HG02943 (cell line): ENCODE measurements at regions not wholly inside any gene's neighbourhood (a gene's known extent, or its start where the extent isn't known, plus 50 kb on each side); places are given as distances from the start of the nearest gene placed in this dataset.

Source experiments
- ATAC-seq: cut with Tn5 transposase; IDR thresholded peaks from one replicate; pipeline ENCODE4 v1.9.1; 2021; ENCODE audit warnings: mild to moderate bottlenecking, low read depth, moderate library complexity; ENCODE audit not compliant: unreplicated experiment

DNA sequence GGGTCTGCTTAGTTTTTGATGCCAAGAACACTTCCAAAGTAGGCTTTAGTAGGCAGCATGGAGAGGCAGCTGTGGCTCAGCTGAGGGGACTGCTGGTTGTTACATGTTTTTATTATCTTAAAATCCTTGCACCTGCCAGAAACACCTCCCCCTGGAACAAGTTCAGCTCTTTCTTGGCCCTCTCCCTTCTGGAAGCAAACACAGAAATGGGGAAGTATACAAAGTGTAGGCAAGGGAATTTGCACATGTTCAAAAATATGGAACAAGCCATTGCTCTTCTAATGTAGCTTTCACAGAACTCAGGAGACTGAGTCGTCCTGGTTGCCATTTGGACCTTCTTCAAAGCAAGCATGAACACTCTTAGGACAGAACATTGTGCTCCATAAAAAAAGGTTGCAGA lies 169.1 kb upstream of the SEMA6D start:
- ATAC-seq, result no peak

DNA sequence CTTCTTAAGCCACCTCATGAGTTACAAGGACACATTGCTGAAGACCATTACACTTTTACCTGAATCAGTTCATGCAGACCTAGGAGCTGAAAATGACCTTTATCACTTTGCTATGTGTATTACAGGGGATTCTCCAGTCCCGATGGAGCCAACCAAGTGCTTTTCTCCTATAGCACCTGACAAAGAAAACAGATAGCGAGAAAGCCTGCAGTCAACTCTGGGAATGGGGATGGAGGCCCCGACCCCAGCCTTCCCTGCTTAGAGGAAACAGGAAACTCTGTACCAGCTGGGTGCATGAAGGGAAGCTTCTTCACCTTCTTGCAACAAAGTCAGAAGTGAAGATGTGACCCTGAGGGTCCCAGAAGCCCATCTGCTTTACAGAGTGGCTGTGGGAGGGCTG lies 168.3 kb upstream of the SEMA6D start:
- no peak for ATAC-seq

DNA sequence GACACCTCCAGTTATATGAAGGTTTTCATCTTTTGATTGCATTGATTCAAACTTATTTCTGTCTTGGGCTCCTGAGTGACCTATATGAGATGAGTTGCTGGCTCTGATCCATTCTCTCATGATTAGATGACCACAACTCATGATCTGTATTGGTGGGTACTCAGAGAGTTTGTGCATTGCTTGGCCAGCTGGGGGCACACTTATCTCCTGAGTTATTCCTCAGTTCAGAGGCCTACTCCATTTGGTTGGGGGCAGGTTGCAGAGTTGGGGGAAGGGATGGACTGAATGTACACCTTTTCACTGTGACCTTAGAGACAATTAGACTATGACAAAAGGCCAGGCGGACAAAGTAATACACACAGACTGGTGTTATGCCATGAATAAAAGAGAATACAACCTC lies 166.2 kb upstream of the SEMA6D start:
- no peak for ATAC-seq

DNA sequence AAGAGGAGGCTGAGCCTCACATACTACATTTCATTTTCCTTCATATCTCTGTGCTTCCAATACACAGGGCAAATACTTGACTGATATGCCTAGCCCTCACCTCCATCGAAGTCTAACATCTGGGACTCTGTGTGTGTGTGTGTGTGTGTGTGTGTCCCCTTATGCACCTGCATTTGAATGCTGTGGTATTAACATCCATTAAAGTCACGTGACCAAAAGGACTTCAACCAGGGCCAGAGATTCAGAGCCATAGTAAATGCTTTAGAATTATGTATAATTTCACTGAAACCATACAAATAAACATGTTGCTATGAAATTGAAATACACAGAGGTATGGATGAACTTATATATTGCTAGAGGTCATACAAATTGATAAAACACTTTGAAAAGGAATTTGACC lies 165.8 kb upstream of the SEMA6D start:
- no peak for ATAC-seq

DNA sequence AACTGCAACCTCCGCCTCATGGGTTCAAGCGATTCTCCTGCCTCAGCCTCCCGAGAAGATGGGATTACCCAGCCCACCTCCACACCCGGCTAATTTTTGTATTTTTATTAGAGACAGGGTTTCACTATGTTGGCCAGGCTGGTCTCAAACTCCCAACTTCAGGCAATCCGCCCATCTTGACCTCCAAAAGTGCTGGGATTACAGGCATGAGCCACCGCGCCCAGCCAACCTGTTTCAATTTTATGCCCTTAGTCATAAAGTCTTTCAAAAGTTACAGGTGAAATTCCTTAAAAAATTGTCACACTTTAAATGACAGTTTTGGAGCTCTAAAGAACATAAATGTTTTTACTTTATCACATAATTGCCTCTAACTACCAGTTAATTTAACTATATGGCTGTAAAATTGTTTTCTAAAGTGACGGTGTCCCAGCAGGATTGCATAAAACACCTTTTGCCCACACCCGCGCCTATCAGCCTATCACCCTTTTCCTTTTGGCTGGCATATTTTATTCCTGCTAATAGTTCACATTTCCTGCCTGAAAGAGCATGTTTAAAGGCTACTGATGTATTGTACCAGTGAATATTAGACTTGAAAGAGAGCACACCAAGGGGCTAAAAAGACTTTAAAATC lies 164.2 kb upstream of the SEMA6D start:
- no peak for ATAC-seq

DNA sequence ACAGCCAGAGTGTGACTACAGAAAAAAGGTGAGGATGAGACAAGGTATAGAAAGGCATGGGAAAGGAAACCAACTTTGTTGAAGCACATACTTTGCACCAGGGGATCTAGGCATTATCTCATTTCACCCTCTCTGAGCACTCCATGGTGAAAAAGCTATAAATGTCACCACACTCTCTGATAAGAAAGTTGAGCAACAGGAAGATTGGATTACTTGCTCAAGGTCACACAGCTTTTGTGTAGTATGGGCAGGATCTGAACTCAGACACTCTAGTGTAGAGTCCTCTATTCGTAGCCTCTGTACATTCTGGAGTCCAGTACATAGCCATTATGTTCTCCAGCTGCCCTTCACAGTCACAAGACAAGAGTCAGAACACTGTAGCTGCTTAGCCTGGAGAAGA lies 163.4 kb upstream of the SEMA6D start:
- no peak for ATAC-seq

DNA sequence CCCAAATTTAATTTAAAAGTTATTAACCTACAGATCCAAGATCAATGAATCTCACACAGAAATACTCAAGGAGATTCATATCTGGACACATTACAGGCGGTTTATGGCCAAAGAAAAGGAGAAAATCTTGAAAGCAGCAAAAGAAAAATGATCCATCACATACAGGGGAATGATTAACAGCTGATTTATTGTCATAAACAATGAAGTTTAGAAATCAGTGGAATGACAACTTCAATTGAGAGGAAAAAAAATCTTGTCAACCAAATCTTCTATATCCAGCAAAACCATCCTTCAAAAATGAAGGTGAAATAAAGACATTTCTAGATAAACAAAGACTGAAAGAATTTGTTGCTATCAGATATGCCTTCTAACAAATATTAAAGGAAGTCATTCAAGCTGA lies 156.2 kb upstream of the SEMA6D start:
- ATAC-seq, result no peak

DNA sequence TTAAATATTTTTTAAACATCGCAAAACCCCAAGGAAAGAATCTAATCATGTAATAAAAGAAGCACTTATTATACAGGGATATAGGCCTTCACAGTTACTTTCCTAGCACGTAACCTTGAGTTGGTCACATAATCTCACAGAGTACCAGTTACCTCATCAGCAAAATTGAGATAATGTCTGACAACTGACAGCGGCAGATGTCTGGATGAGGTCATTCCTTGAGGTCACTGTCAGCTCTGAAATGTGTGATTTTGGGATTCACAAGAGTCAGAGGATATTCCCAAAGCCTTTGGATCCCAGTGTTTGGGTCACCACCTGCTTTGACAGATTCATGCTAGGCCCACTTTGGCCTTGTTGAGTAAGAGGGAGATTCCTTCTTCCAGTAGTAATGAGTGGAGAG lies 151.4 kb upstream of the SEMA6D start:
- no peak for ATAC-seq

DNA sequence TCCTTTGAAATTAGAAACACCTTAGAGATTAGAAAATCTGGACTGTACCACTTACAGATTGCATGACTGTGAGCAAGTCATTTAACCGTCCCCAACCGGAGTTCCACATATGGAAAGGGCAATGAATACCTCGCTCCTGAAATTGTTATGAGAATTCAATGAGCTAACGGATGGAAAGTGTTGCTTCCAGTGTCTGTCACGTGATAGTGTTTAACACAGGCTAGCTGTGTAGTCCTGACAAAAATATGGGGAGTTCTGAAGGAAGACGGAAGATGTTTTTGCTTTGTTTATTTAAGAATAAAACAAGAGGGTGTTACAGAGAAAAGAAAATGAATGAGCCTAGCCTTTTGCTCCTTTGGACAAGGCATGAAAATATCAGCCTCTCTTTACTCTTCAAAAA lies 150.7 kb upstream of the SEMA6D start:
- no peak for ATAC-seq

DNA sequence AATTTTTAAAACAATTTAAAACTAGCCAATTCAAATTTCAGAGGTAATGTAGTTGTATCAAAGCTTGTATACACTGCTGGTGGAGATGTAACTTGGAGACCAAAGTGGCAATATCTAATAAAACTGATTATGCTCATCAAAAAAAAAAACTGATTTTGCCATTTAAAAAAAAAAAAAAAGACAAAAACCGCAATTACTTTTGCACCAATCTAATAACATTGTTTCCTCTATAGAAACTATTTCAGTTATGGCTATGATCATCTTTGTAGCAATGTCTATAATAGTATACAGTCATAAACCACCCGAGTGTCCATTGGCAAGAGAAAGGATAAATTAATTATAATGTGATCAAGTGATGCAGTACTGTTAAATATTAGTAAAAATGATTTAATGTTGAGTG lies 149.3 kb upstream of the SEMA6D start:
- no peak for ATAC-seq

DNA sequence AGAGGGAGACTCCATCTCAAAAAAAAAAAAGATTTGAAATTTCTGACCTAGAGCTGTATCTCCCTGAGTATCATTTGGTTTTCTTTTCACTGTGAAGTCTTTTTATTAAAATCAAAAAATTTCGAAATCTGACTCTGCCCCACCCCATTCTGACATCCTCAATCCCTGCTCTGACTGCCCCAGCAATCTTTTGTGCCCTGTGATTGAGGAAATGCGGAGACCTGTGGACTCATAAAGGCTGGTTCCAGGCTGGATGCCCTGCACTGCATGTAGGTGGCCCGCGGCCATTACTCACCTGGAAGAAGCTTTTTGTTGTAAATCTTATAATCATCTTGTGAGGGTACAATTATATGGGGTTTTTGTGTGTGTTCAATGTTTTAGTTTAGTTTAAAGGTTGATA lies 147.3 kb upstream of the SEMA6D start:
- no peak for ATAC-seq

DNA sequence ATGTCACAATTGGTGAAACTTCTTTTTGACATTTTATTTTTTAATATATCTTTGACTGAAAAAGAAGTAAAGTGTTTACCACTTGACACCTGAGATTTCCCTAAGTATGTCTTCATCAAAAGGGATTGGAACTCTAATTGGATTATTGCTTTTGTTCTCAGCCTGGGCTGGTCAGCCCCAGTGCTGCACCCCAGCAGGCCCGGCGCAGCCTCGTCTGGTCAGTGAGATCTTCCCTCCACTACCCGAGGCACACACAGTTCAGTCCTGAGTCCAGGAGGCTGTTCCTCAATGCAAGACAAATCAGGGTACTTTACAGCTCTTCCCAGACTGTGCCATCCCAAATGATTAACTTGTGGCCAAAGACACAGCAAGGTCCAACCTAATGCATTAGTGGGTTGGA lies 146.9 kb upstream of the SEMA6D start:
- ATAC-seq, result no peak

DNA sequence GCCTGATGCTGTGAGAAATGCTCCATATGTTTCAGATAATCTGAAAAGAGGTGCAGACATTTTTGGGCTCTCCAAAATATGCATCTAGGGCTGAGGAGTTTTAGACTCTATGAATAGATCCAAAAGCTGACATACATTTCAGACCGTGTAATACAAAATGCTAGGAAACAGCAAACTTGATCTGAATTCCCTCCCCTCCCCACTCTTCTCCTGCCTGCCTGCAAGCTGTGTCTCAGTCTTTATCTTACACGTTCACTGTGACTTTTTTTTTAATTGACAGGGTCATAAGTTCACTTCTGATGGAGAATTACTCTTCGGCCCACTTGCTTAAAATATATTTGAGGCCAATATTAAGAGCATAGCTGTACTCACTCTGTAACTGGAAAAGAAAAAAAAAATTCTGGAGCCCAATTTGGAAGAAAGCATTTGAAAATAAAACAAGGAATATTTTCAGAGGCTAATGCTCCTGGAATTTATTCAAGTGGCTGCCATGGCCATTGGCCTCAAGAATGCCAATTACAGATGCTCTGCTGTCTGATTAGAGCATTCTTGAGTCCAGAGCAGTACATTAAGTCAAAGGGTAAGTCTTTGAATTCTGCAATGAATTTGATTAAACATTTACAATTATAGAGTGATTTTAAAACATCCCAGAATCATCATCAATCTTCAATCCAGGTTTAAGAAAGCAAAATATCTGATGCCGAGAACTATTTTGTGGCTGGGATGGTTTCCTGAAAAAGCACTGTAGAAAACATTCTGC lies 146.2 kb upstream of the SEMA6D start:
- ATAC-seq, result no peak

DNA sequence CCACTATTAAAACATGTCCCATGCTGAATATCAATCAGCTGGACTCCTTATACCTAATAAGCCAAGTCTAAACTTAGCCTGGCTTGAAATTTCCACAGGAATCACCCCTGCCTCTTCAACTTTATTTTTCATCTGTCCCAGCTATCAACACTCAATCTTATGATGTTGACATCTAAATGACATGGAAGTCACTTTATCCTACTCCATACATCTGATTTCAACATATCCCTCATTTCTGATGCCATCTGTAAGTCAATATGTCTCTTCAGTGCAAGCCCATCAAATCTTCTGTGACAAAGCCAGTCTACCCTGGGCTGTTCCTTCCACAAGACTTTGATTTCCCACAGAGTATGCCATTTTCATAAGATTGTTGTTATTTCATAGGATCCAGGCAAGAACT lies 143.6 kb upstream of the SEMA6D start:
- no peak for ATAC-seq

DNA sequence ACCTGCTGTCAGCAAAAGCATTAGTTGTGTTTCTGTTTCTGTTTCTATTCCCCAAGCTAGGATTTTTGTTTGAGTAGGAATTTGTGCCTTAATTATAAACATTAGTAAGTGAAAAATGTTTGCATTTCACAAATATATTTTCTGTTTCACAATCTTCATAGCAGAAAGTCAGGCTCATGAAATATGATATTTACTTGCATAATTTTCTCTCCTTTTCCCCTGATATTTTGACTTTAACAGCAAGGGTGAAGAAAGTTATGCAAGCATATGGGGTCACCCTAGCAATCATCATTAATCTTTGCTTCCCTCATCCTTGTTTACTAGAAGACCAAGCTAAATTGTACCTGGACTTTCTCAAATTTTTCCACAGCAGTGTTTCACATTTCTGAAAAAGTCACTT lies 140.3 kb upstream of the SEMA6D start:
- ATAC-seq, result no peak

DNA sequence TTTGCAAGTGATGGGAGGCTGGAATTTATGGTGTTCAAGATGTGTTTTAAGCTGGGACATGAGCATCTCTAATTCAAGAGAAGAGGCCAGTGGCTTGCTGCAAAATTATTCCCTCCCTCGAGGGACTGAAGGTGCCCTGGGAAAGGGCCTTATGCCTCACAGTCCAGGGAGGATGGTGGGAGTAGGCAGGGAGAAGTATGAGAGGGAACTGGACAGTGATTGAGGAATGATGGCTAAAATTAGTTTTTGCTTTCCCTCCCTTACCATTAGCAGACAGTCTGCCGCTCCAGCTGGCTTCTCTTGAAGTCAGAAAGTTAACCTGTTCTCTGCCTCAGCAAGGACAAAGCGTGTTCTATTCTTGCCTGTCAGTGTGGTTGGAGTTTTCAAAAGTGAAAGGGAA lies 139.8 kb upstream of the SEMA6D start:
- no peak for ATAC-seq

DNA sequence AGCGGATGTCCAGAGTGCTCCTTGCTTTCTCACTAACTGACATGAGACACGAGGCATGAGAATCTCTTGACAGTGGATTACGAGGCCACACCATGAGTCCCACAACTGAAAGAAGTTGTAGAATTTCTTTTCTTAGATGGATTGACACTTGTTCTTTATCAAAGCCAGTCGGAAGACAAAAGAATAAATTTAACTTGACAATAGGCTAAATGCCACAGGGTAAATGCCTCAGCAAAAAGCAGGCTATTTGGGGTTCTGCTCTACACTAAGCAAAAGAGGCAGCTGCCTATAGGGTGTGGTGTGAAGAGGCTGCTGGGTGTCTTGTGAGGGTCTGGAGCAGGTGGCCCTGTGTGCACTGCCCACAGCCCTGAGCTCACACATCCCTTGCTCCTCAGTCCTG lies 135.1 kb upstream of the SEMA6D start:
- no peak for ATAC-seq

DNA sequence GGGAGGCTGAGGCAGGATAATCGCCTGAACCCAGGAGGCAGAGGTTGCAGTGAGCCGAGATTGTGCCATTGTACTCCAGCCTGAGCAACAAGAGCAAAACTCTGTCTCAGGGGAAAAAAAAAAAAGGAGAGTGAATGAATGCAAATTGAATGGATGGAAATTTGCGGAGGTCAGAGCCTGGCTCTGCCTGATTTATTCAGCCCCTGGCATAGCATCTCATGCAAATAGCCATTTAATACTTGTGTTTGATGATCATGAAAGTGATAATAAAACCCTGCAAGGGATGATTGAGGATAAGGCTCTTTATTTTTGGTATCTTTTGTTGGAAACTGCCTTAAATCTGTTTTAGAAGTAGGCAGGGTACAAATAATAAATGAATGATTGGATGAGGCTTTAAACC lies 133.0 kb upstream of the SEMA6D start:
- no peak for ATAC-seq

DNA sequence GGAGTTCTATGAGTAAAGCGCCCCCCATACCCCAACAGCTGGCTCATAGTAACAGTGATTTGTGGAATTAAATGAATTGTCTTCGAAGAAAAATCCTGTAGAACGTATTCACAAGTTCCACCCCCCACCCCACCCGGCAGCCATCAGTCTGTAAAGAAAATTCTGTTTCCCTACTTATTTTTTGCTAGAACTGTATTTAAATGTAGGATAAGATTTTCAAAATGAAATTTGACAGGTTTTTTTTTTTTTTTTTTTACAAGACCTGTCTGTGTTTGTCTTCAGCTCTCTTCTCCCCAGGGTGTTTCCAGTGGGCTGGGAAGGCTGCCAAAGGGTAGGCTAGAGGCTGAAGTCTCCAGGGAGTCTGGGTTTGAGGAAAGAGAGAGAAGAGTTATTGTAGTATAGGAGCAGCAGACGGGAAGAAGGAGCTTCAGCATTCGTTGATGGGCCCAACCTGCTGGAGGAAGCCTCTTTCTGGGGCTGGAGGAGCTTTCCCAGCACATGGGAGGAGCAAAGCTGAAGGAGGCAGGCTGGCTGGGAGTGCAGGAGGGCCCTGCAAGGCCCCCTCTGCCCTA lies 130.6 kb upstream of the SEMA6D start:
- no peak for ATAC-seq

DNA sequence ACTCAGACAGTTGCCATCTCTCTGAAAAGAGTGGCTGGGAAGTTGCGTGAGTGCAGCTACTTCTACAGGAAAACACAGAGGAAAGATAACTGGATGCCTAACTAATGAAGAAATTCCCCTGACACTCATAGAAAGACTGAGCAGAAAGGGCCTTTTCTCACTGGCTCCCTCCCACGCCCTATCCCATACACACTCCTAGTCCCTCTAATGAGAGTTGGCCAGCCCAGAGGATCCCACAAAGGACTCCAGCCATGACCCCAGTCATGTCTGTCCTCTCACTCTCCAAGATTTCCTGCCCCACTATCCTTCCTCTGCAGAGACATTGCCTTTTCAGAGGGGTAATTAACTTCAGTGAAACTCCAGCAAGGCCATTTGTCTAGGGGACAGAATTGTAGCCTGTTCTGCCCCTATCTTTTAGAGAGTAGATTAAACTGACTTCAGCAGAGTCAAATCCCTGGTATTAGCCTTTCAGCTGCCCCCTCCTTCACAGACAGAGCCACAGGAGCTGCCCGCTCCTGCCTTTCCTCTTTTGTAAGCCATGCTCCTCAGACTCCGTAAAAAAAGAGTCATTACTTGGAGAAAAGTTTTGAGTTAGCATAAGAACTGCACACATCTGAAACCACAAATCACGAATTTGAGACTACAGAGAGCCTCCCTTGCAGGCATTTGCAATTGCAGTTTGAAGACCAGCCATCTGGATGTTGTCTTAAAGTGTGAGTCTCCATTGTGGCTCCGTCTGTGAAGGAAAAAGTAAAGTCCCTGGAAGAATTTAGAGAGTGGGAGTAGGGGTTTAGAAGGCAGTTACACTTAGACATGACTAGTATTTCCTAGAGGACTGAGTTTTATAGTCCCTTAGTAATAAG lies 129.1 kb upstream of the SEMA6D start:
- no peak for ATAC-seq

DNA sequence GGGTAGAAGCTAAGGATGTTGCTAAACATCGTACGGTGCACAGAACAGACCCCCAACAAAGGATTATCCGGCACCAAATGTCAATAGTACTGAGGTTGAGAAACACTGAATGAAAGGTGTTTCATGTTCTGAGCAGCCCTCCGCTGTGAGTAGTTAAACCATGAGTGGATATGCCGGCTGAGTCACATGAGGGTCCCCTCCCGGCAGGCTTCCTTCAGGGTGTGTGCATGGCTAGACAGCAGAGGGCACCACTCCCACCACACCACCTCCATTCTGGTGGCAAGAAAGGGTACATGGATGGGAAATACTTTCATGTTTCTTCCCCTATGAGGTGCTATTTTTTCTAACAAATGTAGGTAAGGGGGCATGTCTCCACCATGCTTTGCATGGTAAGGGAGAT lies 128.3 kb upstream of the SEMA6D start:
- ATAC-seq, result no peak
